ENCODE measurements at regions not wholly inside any gene's neighbourhood (a gene's known extent, or its start where the extent isn't known, plus 50 kb on each side); places are given as distances from the start of the nearest gene placed in this dataset.

DNA sequence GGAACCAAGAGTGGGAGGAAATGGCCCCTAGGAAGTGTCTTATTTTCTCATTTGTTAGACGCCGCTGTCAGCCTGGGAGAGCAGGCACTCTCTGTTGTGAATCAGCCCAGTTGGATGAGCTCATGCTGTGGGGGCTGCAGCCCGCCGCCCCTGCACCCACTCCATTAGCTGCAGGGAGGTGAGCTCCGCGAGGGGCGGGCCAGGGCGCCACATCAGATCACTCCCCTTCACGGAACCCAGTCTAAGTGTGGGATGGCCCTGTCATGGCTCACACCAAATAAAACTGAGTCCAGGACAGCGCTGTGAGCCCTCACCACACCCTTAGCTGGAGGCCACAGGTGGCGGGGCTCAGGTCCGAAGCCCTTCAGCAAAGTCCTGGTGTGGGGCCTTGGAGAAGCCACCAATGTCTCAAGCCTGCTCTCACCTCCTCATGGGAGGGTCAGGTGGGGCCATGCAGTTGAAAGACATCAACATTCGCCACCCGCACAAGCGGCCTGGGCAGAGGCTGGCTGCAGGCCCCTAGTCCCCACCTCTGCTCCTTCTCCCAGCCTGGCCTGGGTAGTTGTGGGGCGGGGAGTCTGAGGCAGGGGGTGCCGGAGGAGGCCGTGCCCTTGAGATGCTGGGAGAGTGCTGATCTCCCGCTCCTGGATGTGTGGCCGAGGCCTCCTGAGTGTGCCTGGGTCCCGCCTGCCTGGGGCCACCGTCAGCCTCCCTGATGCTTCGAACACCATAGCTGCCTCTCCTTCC lies 66.2 kb upstream of the SLCO4A1 start:
- Histone ChIP-seq H3K4me1 (ENCODE audit: control insufficient read depth, insufficient read depth, low read length) (no peaks in the 10 kb centered on the region), H3K9me3 (replicated peaks; ENCODE audit: low read length) (no peaks in the 10 kb centered on the region), H3K4me3 (ENCODE audit: low read length) (no peak overlapping the region), H3K9ac (ENCODE audit: low read depth, low read length) (no peak overlapping the region), H3K27me3 (ENCODE audit: control insufficient read depth, insufficient read depth, low read length) (peaks cover 86% of the 10 kb centered on the region), H3K36me3 (ENCODE audit: insufficient read depth, low read length) (no peaks in the 10 kb centered on the region), H3K4me2 (ENCODE audit: low read length) (no peak overlapping the region)

DNA sequence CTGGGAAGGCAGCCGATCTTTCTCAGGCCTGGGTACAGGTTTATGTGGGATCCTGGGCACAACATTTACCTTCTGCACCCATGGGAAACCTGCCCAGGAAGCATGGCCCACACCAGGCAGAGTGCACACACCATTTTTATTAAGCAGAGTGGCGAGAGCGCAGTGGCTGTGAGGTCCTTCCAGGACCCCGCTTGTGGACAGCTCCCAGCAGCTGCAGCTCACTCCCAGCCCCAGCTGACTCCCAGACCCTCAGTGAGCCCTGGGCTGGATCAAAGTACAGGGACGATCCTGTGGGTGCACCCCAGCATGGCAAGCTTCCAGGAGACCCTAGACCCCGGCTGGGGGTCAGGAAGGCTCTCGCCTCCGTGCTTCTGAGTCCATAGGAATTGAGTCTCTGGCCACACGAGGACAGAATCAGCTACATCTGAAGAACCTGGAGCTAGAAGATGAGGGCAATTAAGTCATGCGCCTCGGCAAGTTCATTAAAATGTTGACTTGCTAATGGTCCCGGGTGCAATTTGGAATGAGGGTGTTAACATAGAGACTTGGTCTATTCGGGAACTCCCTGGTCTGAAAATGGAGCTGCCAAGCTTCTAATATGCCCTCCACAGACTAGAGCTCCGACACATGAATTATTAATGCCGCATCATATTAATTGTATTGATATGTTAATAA lies 65.4 kb upstream of the SLCO4A1 start:
- no peaks in the 10 kb centered on the region for H3K4me1 ChIP-seq (ENCODE audit: control insufficient read depth, insufficient read depth, low read length)
- H3K9me3 ChIP-seq (replicated peaks; ENCODE audit: low read length): no peaks in the 10 kb centered on the region
- H3K4me2 ChIP-seq (ENCODE audit: low read length): no peak overlapping the region
- no peaks in the 10 kb centered on the region for H3K36me3 ChIP-seq (ENCODE audit: insufficient read depth, low read length)
- no peak overlapping the region for H3K4me3 ChIP-seq (ENCODE audit: low read length)
- peaks cover 91% of the 10 kb centered on the region for H3K27me3 ChIP-seq (ENCODE audit: control insufficient read depth, insufficient read depth, low read length)
- no peak overlapping the region for H3K9ac ChIP-seq (ENCODE audit: low read depth, low read length)

- H3K4me2 ChIP-seq (ENCODE audit: low read length): no peak overlapping the region
- H3K4me1 ChIP-seq (ENCODE audit: control insufficient read depth, insufficient read depth, low read length): no peaks in the 10 kb centered on the region
- H3K36me3 ChIP-seq (ENCODE audit: insufficient read depth, low read length): no peaks in the 10 kb centered on the region
- H3K9ac ChIP-seq (ENCODE audit: low read depth, low read length): no peak overlapping the region
- H3K4me3 ChIP-seq (ENCODE audit: low read length): no peak overlapping the region
- H3K27me3 ChIP-seq (ENCODE audit: control insufficient read depth, insufficient read depth, low read length): peaks cover 91% of the 10 kb centered on the region
- H3K9me3 ChIP-seq (replicated peaks; ENCODE audit: low read length): no peaks in the 10 kb centered on the region
Measured at GRCh38 chr20:62577490-62577836, 64.8 kb upstream of the SLCO4A1 start.

DNA sequence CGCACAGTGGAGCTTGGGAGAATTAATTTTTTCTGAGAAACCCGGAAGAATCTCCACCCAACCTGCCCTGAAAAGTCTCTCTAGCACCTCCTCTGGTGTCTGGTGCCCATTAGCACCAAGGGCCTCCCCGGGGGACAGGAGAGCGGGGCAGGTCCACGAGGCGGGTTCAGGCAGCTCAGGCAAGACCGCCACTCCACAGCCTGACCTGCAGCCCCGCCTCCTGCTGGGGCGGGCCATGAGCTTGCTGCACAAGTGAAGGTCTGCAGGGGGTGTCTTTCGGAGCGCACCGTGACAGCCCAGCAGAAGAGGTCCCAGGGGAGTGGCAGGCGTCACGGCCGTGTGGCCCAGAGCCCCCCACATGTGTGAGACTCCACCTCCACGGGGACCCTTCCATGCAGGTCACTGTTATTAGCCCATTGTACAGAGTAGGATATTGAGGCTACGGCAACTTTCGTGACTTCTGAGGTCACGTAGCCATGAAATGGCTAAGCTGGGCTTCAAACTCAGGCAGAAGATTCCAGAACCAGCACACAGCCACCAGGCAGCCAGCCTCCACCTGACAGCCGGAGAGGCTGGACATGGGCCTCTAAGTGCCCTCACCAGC lies 63.9 kb upstream of the SLCO4A1 start:
- no peaks in the 10 kb centered on the region for H3K4me1 ChIP-seq (ENCODE audit: control insufficient read depth, insufficient read depth, low read length)
- H3K36me3 ChIP-seq (ENCODE audit: insufficient read depth, low read length): no peaks in the 10 kb centered on the region
- no peak overlapping the region for H3K4me3 ChIP-seq (ENCODE audit: low read length)
- H3K9me3 ChIP-seq (replicated peaks; ENCODE audit: low read length): no peaks in the 10 kb centered on the region
- H3K4me2 ChIP-seq (ENCODE audit: low read length): no peak overlapping the region
- H3K9ac ChIP-seq (ENCODE audit: low read depth, low read length): no peak overlapping the region
- peaks cover 88% of the 10 kb centered on the region for H3K27me3 ChIP-seq (ENCODE audit: control insufficient read depth, insufficient read depth, low read length)

DNA sequence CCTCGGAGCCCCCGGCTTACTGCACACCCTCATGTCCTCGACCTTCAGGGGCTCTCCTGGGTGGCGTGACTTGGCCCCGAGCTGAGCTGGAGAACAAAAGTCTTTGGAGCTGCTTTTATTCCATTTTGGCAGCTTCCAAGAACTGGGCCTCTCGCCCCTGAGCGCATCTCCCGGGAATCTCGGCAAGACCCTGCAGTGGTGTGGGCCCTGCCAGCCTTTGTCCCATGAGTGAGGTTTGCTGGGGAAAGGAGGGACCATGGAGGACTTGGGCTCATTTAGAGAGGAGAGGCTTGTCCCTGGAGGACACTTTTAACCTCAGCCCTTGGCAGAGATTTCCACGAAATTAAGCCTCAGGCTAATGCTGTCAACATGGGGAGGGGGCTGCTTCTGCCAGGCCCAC lies 62.3 kb upstream of the SLCO4A1 start:
- Histone ChIP-seq H3K4me2 (ENCODE audit: low read length) (no peak overlapping the region), H3K27me3 (ENCODE audit: control insufficient read depth, insufficient read depth, low read length) (peaks cover 89% of the 10 kb centered on the region)

GRCh38 chr20:62580733-62581132 lies 61.6 kb upstream of the SLCO4A1 start:
- Histone ChIP-seq H3K4me2 (ENCODE audit: low read length) (no peak overlapping the region), H3K27me3 (ENCODE audit: control insufficient read depth, insufficient read depth, low read length) (peaks cover 87% of the 10 kb centered on the region), H3K9ac (ENCODE audit: low read depth, low read length) (no peak overlapping the region), H3K4me3 (ENCODE audit: low read length) (no peak overlapping the region), H3K36me3 (ENCODE audit: insufficient read depth, low read length) (no peaks in the 10 kb centered on the region), H3K4me1 (ENCODE audit: control insufficient read depth, insufficient read depth, low read length) (no peaks in the 10 kb centered on the region), H3K9me3 (replicated peaks; ENCODE audit: low read length) (no peaks in the 10 kb centered on the region)

More for the DNA sequence above, 62.3 kb upstream of the SLCO4A1 start:
- Histone ChIP-seq H3K9me3 (replicated peaks; ENCODE audit: low read length) (no peaks in the 10 kb centered on the region), H3K36me3 (ENCODE audit: insufficient read depth, low read length) (no peaks in the 10 kb centered on the region), H3K9ac (ENCODE audit: low read depth, low read length) (no peak overlapping the region), H3K4me1 (ENCODE audit: control insufficient read depth, insufficient read depth, low read length) (no peaks in the 10 kb centered on the region), H3K4me3 (ENCODE audit: low read length) (no peak overlapping the region)

- peaks cover 85% of the 10 kb centered on the region for H3K27me3 ChIP-seq (ENCODE audit: control insufficient read depth, insufficient read depth, low read length)
- H3K4me1 ChIP-seq (ENCODE audit: control insufficient read depth, insufficient read depth, low read length): no peaks in the 10 kb centered on the region
Measured at GRCh38 chr20:62581308-62581707, 61.0 kb upstream of the SLCO4A1 start.

GRCh38 chr20:62581806-62582205 lies 60.5 kb upstream of the SLCO4A1 start:
- no peak overlapping the region for H3K4me2 ChIP-seq (ENCODE audit: low read length)
- peaks cover 82% of the 10 kb centered on the region for H3K27me3 ChIP-seq (ENCODE audit: control insufficient read depth, insufficient read depth, low read length)
- H3K9me3 ChIP-seq (replicated peaks; ENCODE audit: low read length): no peaks in the 10 kb centered on the region
- H3K9ac ChIP-seq (ENCODE audit: low read depth, low read length): no peak overlapping the region
- H3K4me1 ChIP-seq (ENCODE audit: control insufficient read depth, insufficient read depth, low read length): no peaks in the 10 kb centered on the region
- H3K4me3 ChIP-seq (ENCODE audit: low read length): no peak overlapping the region
- no peaks in the 10 kb centered on the region for H3K36me3 ChIP-seq (ENCODE audit: insufficient read depth, low read length)

More at GRCh38 chr20:62581308-62581707, 61.0 kb upstream of the SLCO4A1 start:
- H3K36me3 ChIP-seq (ENCODE audit: insufficient read depth, low read length): no peaks in the 10 kb centered on the region
- H3K9ac ChIP-seq (ENCODE audit: low read depth, low read length): no peak overlapping the region
- no peak overlapping the region for H3K4me3 ChIP-seq (ENCODE audit: low read length)
- H3K4me2 ChIP-seq (ENCODE audit: low read length): no peak overlapping the region
- no peaks in the 10 kb centered on the region for H3K9me3 ChIP-seq (replicated peaks; ENCODE audit: low read length)

GRCh38 chr20:62583424-62583920 lies 58.8 kb upstream of the SLCO4A1 start:
- H3K36me3 ChIP-seq (ENCODE audit: insufficient read depth, low read length): no peaks in the 10 kb centered on the region
- H3K27me3 ChIP-seq (ENCODE audit: control insufficient read depth, insufficient read depth, low read length): peaks cover 74% of the 10 kb centered on the region
- H3K4me3 ChIP-seq (ENCODE audit: low read length): no peak overlapping the region
- no peak overlapping the region for H3K4me2 ChIP-seq (ENCODE audit: low read length)
- no peaks in the 10 kb centered on the region for H3K9me3 ChIP-seq (replicated peaks; ENCODE audit: low read length)
- no peak overlapping the region for H3K9ac ChIP-seq (ENCODE audit: low read depth, low read length)
- peaks cover 8% of the 10 kb centered on the region for H3K4me1 ChIP-seq (ENCODE audit: control insufficient read depth, insufficient read depth, low read length)

DNA sequence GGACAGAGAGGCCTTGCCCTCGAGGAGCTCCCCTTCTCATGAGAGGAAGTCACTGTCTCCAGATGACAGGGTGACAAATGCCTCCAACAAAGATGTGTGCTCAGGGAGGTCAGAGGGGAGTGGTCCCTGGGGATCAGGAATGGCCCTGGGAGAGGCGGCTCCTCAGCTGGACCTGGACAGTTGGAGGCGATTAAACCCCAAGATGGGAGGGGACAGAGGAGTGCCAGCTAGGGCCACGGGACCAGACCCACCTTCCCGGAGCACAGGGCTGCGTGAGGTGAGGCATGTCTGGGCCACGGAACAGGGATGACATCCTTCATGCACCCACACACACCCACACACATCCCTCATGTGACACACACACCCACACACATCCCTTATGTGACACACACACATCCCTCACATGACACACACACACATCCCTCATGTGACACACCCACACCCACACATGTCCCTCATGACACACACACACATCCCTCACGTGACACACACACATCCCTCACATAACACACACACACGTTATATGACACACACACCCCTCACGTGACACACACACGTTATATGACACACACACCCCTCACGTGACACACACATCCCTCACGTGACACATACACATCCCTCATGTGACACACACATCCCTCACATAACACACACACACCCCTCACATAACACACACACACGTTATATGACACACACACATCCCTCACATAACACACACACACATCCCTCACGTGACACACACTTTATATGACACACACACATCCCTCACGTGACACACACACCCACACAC lies 57.4 kb upstream of the SLCO4A1 start:
- Histone ChIP-seq H3K9me3 (replicated peaks; ENCODE audit: low read length) (no peaks in the 10 kb centered on the region), H3K36me3 (ENCODE audit: insufficient read depth, low read length) (no peaks in the 10 kb centered on the region), H3K4me3 (ENCODE audit: low read length) (no peak overlapping the region), H3K4me2 (ENCODE audit: low read length) (no peak overlapping the region), H3K9ac (ENCODE audit: low read depth, low read length) (no peak overlapping the region), H3K4me1 (ENCODE audit: control insufficient read depth, insufficient read depth, low read length) (peaks cover 16% of the 10 kb centered on the region), H3K27me3 (ENCODE audit: control insufficient read depth, insufficient read depth, low read length) (peaks cover 61% of the 10 kb centered on the region)

DNA sequence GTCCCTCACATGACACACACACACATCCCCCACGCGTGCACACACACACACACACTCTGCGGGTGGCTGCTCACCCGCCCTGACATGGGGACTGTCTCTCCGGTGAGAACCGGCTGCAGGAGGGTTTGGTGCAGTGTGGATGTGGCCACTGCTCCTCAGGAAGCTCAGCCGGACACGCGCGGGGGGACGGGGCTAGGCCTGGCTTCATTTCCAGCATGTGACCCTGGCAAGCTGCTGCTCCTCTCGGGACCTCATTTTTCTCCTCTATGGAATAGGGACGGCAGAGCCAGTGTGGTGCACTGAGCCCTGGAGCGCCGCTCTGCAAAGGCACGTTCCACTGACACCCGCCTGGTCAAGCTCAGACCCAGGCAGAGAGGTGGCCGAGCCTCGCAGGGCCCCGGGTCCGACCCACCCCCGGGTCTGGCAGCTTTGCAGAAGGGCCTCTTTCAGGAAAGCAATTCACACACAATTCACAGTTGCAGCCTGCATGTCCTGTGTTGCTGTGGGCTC lies 56.8 kb upstream of the SLCO4A1 start:
- no peak overlapping the region for H3K4me3 ChIP-seq (ENCODE audit: low read length)
- H3K9me3 ChIP-seq (replicated peaks; ENCODE audit: low read length): no peaks in the 10 kb centered on the region
- H3K36me3 ChIP-seq (ENCODE audit: insufficient read depth, low read length): no peaks in the 10 kb centered on the region
- H3K4me2 ChIP-seq (ENCODE audit: low read length): no peak overlapping the region
- peaks cover 55% of the 10 kb centered on the region for H3K27me3 ChIP-seq (ENCODE audit: control insufficient read depth, insufficient read depth, low read length)
- no peak overlapping the region for H3K9ac ChIP-seq (ENCODE audit: low read depth, low read length)
- peaks cover 22% of the 10 kb centered on the region for H3K4me1 ChIP-seq (ENCODE audit: control insufficient read depth, insufficient read depth, low read length)
